GM19397 (cell line): ENCODE measurements at regions not wholly inside any gene's neighbourhood (a gene's known extent, or its start where the extent isn't known, plus 50 kb on each side); places are given as distances from the start of the nearest gene placed in this dataset.

ENCODE experiments used
- ATAC-seq: cut with Tn5 transposase; IDR thresholded peaks from one replicate; pipeline ENCODE4 v1.9.1; 2021; ENCODE audit warnings: mild to moderate bottlenecking, moderate library complexity; ENCODE audit not compliant: unreplicated experiment

DNA sequence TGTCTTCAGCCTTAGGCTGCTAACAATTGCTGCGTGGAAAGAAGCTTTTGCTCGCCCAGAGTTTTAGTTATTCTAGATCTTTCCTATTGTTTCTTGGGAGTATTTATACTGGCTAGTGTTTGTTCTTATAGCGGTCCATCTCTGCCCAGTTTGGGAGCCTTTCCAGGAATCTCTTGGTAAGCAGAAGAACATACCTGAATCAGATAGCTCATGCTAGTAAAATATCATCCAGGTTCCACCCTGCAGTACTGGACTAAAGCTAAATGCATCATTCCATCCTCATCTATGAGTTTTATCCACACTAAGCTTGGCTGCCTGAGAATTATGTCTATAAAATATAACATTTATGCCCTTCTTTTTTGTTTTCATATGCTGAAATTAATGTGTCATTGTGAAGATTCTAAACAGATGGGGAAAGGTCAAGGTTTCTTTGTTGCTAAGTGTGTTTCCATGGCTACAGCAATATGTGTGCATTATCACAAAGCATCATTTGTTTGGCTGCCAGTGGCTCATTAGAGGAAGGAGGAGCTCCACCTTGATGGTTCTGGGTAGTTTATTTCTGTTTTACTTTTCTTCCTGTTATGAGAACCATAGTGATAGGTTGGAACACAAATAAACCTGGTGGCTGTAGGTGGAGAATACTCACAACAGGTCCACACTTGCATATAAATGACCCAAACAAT lies 182.8 kb downstream of the PIK3C3 start:
- ATAC-seq, result no peak

DNA sequence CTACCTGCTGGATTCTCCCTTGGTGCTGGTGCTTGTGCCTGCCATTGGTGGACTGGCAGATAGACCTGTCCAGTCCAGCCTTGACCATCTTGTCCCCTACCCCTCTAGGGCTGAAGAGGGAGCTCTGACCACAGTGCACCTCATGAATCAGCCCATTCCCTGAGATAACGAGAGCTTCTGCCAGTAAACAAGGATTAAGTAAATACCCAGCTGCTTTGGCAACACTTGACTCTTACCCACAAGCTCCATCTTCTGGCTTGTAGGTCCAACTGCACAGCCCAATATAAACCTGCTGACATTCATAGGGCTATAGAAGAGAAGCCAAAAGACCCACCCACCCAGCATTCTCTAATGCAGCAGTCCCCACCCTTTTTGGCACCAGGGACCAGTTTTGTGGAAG lies 186.4 kb downstream of the PIK3C3 start:
- ATAC-seq, result no peak

DNA sequence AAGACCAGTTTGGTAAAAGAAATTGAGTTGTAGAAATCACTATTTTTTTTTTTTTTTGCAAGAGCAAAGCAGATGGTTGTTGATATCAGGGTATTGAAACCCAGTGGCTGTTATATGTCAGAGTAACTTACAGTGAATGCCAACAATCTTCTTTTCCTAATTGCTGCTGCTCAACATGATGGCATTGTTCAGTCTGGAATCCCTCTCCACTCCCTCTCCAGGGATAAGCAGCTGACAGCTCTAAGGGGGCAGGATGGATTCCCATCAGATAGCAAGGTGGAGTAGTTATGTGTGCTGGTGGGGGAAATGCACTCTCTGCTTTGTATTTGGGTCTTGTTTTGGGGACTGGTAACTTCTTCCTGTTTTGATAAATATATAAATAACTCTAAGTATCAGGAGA lies 200.0 kb downstream of the PIK3C3 start:
- no peak for ATAC-seq

DNA sequence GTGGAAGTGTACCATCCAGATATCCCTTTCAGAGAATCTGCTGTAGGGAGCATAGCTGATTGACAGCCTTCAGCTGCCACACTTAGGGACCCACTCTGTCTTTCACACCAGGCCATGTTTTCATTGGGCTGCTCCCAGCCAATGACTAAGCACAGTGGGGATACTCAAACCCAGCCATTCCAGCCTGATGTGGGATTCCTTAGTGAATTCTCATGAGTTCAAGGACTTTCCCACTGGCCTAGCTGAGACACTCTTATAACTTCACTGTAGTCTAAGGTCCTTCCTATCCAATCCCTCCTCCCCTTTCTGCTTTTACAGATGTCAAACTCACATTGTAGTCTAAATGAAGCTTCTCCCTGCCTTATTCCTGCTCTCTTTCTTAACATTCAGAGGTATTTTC lies 201.2 kb downstream of the PIK3C3 start:
- no peak for ATAC-seq

DNA sequence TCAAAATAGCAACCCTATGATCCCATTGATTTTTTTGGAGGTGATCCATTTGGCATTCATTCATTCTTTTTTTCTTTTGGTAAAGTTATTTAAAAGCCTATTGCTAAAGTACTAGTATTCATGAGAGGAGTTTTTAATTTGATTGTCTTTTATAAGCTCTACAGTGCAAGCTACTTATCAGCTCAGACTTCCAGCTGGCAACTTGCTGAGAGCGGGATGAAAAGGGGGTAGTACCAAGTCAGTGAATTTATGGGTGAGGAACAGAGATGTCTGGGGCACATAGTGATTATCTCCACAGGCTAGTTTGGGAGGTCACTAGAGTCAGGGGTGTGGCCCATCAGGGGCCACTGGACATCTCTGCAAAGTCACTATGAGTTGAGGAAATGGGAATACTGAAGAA lies 202.4 kb downstream of the PIK3C3 start:
- ATAC-seq, result no peak

DNA sequence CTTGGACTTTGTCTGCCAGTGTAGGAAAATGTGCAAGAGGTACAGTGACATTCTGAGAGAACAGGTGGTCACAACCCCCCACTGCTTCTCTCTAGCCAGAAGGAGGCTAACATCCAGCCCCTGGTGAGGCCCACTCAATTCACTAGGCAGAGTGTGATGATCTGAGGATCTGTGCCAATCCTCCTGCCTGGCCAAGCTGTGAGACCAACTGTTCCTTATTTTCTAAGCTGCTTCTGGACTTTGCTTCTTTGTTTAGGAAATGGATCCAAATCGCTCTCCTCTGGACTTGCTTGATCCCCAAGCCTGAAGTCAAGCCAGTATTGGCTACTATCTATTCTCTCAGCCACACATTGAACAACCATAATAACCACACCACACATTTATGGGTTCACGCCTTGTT lies 202.8 kb downstream of the PIK3C3 start:
- ATAC-seq, result no peak

DNA sequence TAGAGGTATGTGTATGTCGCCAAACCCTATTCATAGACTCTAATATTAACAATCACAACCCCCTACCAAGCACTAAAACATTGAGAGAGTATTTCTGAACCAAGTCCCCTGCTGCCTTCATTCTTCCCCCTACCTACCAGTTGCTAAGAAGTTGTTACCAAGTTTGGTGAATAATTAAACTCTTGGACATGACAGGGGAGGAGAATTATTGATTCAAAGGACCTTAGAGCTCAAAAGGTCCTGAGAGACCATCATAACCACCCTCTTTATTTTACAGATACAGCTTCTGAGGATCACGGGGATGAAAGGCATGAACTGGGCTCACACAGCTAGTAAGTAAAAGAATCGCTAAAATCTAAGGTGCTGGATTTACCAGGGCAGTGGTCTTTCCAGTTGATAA lies 204.1 kb downstream of the PIK3C3 start:
- ATAC-seq, result no peak

DNA sequence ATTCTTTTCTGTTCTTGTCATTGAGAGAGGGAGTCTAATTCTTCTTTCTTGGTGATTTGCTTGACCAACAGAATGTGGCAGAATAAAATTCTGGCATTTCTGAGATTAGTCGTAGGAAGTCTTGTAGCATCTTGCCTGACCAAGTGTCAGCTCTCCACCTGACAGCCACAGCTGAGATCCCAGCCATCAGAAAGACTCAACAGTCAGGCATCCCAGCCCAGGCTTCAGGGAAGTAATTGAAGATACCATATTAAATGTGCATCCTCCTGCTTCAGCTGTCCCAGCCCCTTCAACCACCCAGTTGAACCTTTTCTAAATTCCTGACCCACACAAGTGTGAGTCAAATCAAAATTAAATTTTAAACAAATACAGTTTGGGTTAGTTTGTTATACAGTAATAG lies 208.3 kb downstream of the PIK3C3 start:
- no peak for ATAC-seq

DNA sequence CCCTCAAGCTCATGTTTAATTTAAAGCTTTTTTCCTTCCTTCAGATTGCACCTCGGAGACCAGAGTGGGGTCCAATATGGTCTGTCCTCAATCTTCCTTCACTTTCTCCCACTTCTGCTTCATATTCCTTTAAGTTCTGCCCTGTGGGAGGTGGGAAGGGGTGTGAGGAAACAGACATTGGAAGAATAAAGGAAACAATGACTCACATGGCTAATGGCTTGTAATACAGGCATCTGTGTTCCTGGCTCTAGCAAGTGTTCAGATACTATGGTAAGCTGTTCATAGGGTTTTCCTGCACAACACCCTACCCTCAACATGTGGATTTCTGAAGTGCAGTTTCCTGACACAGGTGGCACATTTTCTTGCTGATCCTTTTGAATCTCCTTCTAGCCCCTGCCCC lies 209.5 kb downstream of the PIK3C3 start:
- no peak for ATAC-seq

DNA sequence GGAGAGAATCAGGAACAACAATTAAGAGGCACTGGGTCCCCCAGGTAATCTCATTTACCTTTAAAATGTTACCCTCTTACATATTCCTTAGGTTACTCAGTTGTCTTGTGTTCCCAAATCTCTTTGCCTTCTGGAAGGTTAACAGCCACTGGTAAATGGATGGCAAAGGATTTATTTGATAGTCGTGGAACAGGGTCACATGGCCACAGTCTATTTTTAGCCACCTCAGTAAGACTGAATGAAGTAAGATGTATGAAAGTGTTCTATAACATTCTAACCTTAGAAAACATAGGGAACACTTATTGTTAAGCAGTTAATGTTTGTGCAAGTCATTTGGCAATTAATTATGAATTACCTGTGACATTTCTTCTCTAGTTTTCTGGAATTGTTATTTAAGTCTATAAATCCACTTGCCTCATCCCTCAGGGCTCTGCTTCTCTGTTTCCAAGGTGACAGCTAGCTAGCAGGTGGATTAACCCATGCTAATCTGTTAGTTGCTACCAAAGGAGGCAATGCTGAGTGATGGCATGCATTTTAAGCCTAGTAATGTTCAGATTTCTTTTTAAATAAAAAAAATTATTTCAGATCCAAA lies 211.0 kb downstream of the PIK3C3 start:
- no peak for ATAC-seq

DNA sequence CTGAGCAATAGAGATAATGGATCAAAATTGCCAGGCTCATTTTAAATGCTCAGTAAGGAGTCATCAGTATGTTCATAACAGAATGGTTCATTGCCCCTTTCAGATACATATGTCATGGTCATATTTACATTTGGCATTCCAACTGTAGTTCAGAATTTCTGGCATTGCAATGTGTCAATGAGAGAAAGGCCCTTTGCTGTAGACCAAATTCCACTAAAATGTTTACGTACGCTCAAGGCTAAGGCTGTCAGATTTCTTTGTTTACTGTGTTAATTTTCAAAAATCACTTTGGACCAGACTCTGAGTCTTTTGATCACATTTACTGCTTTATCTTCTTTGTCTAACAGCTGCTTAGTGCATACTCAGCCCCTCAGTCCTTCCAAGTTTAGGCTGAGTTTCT lies 213.5 kb downstream of the PIK3C3 start:
- ATAC-seq, result no peak

DNA sequence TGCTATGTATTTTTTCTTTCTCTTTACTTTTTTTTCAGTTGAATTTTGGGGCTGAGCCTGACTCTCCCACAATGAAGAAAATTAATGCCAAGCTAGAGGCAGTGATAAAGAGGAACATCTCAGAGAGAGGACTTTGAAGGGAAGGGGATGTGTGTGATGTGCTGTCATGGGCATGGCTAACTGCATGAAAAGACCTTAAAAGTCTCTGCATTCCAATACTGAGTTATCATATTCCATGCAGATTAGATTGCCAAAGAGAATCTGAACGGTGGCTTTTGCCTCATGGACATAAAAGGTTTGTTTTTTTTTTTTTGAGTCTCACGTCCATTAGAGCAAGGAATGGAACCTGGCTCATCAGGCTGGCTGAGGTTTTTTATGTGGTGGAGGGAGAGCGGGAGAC lies 213.9 kb downstream of the PIK3C3 start:
- no peak for ATAC-seq

DNA sequence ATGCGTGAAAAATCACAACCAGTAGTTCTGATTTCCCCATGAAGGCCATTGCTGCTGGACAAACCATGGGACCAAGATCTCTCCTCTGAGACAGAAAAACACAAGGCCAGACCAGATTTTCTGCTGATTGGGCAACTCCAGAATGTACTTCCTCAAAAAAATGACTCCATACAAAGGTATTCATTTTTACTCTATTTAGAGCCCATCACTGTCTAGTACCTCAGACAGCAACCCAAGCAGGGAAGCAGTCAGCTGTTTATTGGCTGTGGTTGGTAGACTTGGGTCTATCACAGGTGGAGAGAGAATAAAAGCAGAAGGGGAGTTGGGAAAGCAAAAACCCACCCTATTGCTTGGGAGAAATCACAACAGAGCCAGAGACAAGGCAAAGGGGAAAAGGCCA lies 219.9 kb downstream of the PIK3C3 start:
- ATAC-seq, result no peak

DNA sequence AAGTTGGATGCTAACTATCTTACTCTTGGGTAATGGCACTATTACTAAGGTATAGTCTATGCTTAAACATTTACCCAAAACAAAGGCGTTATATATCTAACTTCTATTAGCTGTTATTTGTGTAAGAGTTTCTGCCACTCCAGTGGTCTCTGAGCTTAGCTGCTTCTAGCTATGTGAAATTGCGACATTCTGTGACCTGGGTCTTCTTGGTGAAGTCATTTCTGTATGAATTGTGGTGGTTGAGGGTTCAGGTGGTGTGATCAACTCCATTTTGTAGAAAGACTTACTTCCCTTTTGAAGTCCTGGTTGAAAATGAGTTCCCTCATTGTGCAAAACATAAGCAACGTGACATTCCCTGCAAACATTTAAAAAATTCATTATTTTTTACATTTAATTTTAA lies 221.6 kb downstream of the PIK3C3 start:
- no peak for ATAC-seq

DNA sequence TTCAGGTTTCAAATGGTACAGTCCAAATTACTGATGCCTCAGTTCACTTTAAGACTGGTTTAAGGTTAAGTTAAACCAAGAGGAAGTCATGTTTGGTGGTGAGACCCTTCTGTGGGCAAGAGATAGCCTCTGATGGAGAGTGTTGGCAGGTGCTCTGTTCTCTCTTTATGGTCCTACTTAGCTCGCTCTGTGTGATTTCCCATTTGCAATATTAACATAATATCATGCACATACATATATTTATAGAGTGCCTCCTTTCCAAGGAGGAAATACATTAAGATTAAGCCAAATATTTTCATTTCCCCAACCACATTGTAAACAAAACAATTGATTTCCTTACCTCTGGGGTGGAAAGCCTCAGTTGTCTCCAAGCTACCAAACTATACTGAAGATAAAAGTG lies 222.4 kb downstream of the PIK3C3 start:
- no peak for ATAC-seq

DNA sequence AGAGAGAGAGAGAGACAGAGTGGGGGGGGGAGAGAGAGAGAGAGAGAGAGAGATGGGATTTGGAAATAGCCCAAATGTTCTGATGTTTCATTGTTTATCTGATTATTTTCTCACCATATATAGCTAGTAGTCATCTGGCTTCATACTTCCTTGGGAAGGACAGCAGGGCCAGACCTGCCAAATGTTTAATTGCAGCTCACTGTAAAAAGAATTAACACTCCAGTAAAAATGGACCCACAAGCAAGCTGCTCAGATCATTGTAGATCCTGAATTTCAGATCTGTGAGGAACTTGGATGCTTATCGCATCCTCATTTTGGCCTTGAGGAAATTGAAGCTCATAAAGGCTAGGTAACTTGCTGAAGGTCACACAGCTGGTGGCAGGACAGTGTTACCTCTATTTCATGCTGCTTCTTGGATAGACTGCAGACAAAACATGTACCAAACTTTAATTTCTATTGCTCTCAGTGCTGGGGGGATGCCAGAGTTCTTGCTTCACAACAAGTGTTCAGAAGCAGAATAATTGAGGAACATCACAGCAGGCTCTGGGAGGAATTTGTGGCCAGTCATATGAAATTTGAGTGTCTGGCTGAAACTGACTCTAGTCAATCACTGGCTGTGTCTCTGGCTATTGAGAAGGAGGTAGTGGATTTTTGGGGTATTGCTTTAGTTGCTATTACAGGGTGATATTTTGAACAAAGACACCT lies 223.5 kb downstream of the PIK3C3 start:
- ATAC-seq, result no peak

DNA sequence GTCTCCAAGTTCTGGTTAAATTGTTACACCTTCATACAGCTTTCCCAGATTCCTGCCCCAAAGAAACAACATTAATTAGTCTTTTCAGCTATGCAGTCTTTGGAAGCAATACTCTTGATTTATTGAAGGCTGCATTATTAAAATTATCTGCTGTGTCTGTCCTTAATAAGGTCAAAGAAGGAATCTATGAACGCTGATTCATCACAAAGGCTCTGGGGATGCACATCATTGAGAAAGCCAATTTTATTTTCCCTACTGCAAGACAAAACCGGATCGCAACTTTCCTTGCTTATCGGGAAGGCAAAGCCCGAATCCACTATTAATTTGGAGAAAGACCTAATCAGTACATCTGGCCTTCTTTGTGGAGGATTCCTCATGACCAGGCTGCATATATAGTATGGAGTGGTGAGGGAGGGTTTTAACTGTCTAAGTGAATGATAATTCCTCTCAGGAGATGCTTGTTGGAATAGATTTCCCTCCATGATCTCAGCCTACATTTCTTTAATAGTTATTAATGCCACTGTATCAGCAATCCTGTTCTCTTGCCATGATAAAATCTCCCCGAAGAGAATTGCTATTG lies 224.6 kb downstream of the PIK3C3 start:
- ATAC-seq, result no peak

DNA sequence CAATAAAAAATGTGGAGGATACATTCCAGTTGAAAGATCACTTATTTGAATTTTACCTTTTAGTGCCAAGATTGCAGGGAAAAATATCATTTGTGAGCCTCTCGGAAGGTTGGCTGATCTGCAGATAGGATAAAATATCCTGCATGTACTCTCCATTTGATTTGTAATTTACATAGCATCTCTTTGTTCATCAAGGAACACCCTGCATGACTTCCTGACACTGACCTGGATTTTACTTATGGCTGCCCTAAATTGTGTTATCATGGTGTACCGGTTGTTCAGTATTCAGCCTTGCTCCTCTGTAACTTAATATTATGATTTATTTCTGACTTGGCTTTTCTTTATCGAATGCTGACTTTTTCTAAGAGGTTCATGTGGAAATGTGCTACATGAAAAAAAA lies 226.4 kb downstream of the PIK3C3 start:
- no peak for ATAC-seq

DNA sequence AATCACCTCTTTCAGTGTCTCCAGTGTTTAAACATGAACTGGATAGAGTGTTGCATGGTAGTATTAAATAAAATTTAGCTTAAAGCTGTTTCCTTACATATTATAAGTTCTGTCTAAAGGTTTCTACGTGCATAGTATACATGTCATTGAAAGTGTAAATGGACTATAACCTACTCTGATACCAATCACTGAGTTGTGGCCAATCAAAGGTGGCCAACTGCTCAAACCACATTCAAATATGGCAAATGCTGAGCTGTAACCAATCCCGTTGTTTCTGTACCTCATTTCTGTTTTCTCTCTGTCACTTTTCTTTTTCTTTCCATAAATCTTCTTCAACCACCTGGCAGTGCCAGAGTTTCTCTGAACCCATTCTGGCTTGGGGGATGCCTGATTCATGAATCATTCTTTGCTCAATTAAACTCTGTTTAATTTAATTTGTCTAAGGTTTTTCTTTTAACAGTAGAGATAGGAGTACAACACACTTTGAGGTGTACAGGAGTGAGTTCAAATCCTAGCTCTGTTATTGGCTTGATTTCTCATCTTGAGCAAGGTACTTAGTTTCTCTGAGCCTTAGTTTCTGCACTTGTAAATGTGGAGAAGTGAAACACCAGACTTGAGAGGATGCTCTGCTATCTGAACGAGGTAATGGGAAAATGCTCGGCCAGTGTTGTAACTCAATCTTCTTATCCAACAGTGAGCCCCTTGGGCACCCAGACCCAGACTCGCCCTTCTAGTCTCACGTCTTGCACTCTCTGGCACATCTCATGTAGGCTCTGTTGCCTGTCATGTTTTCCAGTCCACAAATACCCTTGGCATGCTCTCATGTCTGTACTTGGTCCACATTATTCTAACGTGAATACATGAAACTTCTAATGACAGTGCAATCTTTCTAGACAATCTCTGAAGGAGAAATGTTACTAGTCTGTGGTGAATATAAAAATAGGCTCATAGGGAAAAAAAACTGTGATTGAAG lies 228.0 kb downstream of the PIK3C3 start:
- ATAC-seq, result no peak

DNA sequence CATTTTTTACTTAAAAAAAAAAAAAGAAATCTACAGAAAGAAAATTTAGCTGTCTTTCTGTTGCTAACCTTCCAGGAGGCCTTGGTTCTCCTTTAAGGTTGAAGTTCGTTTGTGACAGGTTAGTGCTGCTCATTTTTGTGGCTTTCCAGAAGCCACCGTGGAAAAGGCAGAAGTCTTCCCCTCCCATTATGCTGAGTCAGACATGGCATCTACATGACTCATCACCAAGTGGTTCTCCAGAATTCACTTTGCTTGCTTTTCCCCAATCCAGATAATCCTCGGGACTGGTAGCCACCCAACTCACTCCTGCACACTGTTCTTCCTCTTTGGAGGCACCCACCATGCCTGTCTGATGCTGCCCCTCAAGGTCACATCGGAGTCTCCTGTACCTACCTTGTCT lies 228.7 kb downstream of the PIK3C3 start:
- no peak for ATAC-seq
